Ishikawa (cell line): ENCODE measurements at regions not wholly inside any gene's neighbourhood (a gene's known extent, or its start where the extent isn't known, plus 50 kb on each side); places are given as distances from the start of the nearest gene placed in this dataset.

Source experiments
- CEBPB ChIP-seq: IDR thresholded peaks from 2 replicates; pipeline ENCODE4 v1.6.1; 2012
- CREB1 ChIP-seq: IDR thresholded peaks from 2 replicates; pipeline ENCODE4 v1.6.1; 2012; ENCODE audit warnings: low read depth
- EP300 ChIP-seq: IDR thresholded peaks from 2 replicates; pipeline ENCODE4 v1.6.1; 2012; ENCODE audit warnings: borderline replicate concordance
- ZBTB7A ChIP-seq: IDR thresholded peaks from 2 replicates; pipeline ENCODE4 v1.6.1; 2012; ENCODE audit warnings: low read depth

- TF ChIP-seq CEBPB (no peak), ZBTB7A (no peak), EP300 (no peak), CREB1 (no peak)
Observed at GRCh38 chr18:1751249-1751648, 820.1 kb downstream of the METTL4 start.
